ENCODE measurements at regions not wholly inside any gene's neighbourhood (a gene's known extent, or its start where the extent isn't known, plus 50 kb on each side); places are given as distances from the start of the nearest gene placed in this dataset.

DNA sequence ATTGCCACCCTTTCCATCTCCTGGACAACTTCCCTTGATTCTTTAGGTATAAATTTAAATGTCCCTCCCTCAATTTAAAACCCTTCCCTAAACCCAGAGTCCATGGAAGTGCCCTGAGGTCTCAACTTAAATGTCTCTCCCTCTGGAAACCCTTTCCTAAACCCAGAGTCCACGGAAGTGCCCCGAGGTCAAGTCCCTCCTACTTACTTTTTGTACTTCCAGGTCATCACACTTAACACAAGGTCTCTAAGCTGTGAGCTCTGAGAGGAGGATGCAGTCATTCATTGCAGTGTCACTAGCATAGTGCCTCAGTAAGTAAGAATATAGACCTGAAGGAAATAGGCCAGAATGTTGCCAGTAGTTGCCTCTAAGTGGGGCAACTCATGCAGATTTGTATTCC, 78.2 kb upstream of the BNC1 start:
- H3K4me3 ChIP-seq (ENCODE audit: low read depth, low read length), result no peak overlapping the region

GRCh38 chr15:83364501-83364900, 80.0 kb upstream of the BNC1 start:
- H3K4me3 ChIP-seq (ENCODE audit: low read depth, low read length), result no peak overlapping the region

More for the DNA sequence above, 78.2 kb upstream of the BNC1 start:
- TF ChIP-seq CTCF (IDR thresholded peaks at IDR 0.05; ENCODE audit: low read depth, low read length), result no peak

DNA sequence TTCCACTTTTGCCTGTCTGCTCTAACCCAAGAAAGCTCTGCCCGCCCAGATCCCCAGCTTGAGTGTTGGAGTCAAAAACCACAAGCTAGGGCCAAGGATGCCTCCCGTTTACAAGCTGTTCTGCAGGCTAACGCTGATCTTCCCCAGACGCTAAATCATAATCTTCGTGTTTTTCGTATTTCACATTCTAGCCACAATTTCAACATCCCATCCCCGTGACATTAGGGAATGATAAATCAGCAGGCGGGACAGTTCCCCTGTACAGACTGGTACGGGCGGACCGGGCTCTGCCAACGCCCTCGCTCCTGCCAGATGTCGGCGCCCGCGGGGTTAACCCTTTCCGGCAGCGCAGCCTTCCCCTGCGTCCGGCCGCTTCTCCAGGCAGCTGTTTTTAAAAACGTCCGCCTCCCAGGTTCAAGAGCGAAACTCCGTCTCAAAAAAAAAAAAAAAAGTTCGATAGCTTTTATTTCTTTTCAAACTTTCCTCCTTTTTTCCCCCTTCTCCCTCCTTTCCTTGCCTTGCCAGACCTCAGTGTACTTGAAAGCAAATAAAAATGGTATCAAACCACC, 81.0 kb upstream of the BNC1 start:
- no peak for TF ChIP-seq CTCF (IDR thresholded peaks at IDR 0.05; ENCODE audit: low read depth, low read length)
- H3K4me3 ChIP-seq (ENCODE audit: low read depth, low read length), result peak overlapping the region; percentile 41

More at GRCh38 chr15:83364501-83364900, 80.0 kb upstream of the BNC1 start:
- TF ChIP-seq CTCF (IDR thresholded peaks at IDR 0.05; ENCODE audit: low read depth, low read length), result no peak

- no peak for TF ChIP-seq CTCF (IDR thresholded peaks at IDR 0.05; ENCODE audit: low read depth, low read length)
- H3K4me3 ChIP-seq (ENCODE audit: low read depth, low read length), result no peak overlapping the region
Measured at GRCh38 chr15:83372434-83372891, 74.7 kb upstream of the SH3GL3 start.

- H3K4me3 ChIP-seq (ENCODE audit: low read depth, low read length), result no peak overlapping the region
- no peak for TF ChIP-seq CTCF (IDR thresholded peaks at IDR 0.05; ENCODE audit: low read depth, low read length)
Measured at GRCh38 chr15:83378921-83379578, 68.1 kb upstream of the SH3GL3 start.

DNA sequence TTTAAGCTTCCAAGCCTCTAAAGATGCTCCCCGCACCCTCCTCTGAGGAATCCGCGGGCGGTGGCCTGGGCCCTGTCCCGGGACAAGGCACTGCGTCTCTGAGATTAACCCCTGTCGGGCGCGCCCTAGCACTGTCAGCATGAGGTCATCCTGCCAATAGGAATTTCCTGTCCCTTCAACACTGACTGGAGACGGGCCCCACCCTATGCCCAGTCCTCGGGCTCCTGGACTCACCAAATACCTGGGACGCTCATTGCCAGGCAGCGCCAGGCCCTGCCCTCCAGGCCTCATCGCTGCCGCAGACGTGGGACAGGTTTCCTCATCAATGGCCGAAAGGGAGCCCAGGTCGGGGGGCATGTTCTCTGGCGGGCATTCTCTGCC, 67.6 kb upstream of the SH3GL3 start:
- TF ChIP-seq CTCF (IDR thresholded peaks at IDR 0.05; ENCODE audit: low read depth, low read length), result no peak
- H3K4me3 ChIP-seq (ENCODE audit: low read depth, low read length), result no peak overlapping the region

DNA sequence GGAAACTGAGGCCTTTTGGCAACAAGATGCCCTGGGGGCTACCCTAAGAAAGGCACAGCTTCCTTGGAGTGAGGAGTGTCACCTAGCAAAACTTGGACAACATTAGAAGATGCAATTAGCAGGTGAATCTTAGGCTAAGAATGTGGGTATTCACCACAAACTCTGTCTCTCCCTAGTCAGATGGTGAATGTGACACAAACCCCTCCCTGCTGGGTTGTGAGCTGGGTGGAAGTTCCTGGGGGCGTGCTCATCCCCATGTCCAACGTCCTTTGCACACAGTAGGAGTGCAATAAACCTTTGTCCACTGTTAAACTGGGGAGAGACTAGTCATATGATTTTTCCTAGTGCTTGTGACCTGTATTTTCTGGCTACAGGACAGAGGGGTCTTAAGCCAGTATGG, 67.1 kb upstream of the SH3GL3 start:
- H3K4me3 ChIP-seq (ENCODE audit: low read depth, low read length), result no peak overlapping the region
- no peak for TF ChIP-seq CTCF (IDR thresholded peaks at IDR 0.05; ENCODE audit: low read depth, low read length)
